ENCODE measurements at regions not wholly inside any gene's neighbourhood (a gene's known extent, or its start where the extent isn't known, plus 50 kb on each side); places are given as distances from the start of the nearest gene placed in this dataset.
"Not testable (repeated sequence)": the region's sequence is repeated elsewhere in the genome, so short reads cannot be mapped to it uniquely, and the experiment has no call there.

DNA sequence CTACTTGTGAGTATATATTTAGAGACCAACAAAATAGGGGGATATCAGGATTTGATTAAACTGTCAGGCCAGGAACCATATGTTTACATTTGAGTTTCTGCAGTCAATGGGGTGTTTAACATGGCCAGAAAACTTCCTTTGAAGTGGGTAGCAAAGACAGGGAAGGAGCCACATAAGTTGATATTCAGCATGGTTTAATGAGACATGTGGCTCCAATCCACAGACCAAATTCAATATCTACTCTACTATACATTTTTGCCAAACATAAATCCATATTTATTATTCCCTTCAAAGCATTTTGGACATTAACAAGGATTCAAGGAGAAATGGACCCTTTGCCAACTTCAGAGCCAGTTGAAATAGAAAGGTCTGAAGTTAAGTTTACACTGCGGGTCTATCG lies 99.8 kb downstream of the TAF11L14 start:
- ATAC-seq (replicated peaks) (no peak), DNase-seq (no peak)
- no peaks in the 10 kb centered on the region for H3K36me3 Mint-ChIP-seq
- no peak overlapping the region for H3K4me3 Mint-ChIP-seq
- no peaks in the 10 kb centered on the region for H3K4me1 Mint-ChIP-seq
- peaks cover 0 to 8% of the 10 kb centered on the region in 2 donors for H3K27me3 Mint-ChIP-seq
- peaks cover 3 to 4% of the 10 kb centered on the region in 2 donors for H3K9me3 Mint-ChIP-seq
- H3K27ac Mint-ChIP-seq, result no peak overlapping the region

DNA sequence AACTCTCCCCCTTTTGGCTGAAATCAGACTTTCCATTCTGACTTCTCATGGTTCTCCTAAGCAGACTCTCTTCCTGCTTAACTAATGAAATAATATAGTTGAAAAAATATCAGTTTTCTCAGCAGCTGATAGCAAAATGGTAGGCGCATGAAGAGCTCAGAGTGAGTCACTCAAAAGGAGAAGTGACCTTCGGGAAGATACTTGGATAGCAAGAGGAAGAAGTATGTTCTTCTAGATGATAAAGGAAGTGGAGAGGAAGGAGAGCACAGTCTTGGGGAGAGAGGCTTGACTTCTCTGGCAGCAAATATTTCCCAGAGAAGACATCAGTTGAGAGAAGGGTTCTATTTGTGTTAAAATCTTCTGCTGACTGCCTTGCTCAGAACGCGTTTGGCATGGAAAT lies 101.5 kb downstream of the TAF11L14 start:
- DNase-seq (no peak), ATAC-seq (replicated peaks) (no peak)
- Mint-ChIP-seq H3K9me3 (peaks cover 3 to 4% of the 10 kb centered on the region in 2 donors), H3K27ac (no peak overlapping the region), H3K4me1 (no peaks in the 10 kb centered on the region), H3K36me3 (no peaks in the 10 kb centered on the region), H3K4me3 (no peak overlapping the region), H3K27me3 (peaks cover 0 to 4% of the 10 kb centered on the region in 2 donors)

DNA sequence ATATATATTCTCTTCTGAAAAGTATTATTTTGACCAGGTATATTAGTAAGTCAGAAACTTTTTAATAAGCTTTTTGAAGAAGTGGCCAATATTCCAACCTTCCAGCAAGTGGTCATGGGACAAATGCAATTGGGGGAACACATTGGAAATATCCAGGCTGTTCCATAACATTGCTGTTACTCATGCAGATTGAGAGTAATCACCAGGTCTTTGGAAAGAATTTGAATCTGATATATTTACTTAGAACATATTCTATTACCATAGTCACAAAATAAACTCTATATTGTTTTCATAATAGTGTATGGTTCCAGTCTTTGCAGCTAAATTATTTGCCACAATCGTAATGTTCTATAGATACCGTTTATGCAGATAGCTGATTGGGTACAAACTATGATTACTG lies 102.8 kb downstream of the TAF11L14 start:
- Mint-ChIP-seq H3K4me1 (no peaks in the 10 kb centered on the region), H3K27me3 (peaks cover 0 to 4% of the 10 kb centered on the region in 2 donors), H3K36me3 (no peaks in the 10 kb centered on the region), H3K27ac (no peak overlapping the region), H3K9me3 (peaks cover 3 to 7% of the 10 kb centered on the region in 2 donors), H3K4me3 (no peak overlapping the region)
- no peak for DNase-seq
- no peak for ATAC-seq (replicated peaks)

DNA sequence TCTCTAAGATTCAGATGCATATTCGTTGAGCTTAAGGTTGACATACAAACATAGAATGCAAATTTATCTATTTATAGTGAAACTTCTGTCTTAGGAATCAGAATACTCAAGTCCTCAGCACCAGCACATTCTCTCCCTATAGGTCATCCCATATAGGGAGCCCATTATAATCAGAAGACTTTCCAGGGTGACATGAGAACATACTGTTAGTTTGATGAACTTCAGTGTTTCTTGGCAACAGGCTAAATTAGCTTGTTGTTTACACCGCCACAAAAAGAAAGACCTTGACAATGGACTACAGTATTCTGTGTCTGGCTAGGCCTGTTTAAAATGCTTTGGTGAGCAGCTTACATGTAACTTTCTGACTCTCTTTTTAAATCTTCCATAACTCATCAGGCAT lies 104.2 kb downstream of the TAF11L14 start:
- ATAC-seq (replicated peaks) (no peak), DNase-seq (no peak)
- Mint-ChIP-seq H3K27me3 (peaks cover 0 to 4% of the 10 kb centered on the region in 2 donors), H3K4me3 (no peak overlapping the region), H3K4me1 (no peaks in the 10 kb centered on the region), H3K9me3 (peaks cover 3 to 7% of the 10 kb centered on the region in 2 donors), H3K27ac (no peak overlapping the region), H3K36me3 (no peaks in the 10 kb centered on the region)

DNA sequence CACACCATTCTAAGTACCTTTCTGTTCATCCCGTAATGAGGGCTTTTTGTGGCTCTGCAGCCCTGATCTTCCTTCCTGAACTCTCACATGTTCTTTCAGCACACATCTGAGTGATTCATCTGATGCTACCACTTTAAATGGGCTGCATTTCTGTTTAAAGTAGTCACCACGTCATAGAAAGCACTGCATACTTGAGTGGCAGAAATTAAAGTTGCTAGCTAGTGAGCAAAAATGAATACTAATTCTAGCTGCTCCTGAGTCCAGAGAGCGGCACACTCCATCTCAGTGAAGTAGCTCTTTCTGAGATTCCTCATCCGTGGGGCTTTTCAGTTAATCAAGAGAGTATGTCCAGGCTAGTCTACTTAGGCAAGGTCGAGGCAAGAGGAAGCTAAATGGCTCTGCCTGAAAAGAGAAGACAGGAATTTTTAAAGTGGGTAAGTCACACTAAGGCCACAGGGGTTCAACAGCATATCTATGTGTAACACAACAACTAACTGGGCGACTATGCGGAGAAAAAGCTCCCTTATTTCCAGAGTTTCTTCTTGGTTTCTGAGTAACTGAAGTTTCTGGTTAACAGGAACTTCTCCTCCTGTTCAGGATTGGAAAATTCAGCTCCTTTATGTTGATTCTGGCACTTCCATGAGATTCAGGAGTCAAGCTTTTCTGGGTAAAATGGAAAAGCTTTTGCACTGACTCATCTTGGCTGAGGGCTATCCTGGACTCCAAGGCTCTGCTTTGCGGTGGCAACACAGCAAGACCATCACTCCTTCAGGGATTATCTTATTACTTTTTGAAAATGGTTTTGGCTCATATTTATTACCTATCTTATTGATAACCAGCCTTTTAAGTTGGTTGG lies 109.5 kb downstream of the TAF11L14 start:
- Mint-ChIP-seq H3K27me3 (no peaks in the 10 kb centered on the region), H3K36me3 (no peaks in the 10 kb centered on the region), H3K4me3 (no peak overlapping the region), H3K27ac (no peak overlapping the region), H3K4me1 (no peaks in the 10 kb centered on the region), H3K9me3 (peaks cover 0 to 3% of the 10 kb centered on the region in 2 donors)
- DNase-seq, result no peak
- ATAC-seq (replicated peaks), result no peak

DNA sequence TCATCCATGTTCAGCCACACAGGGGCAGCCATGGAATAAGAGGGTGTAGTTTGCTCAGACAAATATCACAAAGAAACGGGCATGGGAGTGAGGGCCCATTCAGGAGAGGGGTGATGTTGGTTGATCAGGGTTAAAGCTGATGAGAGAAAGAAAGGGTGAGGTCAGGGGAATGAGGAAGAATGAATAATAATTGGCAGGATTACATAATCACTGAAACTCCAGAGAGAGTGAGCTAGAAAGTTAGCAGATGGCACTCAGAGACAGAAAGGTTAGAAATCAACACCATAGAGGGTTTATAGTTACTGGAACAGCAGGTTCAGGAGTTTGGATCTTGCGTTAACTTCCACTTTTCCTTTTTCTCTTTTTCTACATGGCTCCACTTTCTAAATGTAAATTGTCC lies 113.9 kb downstream of the TAF11L14 start:
- Mint-ChIP-seq H3K36me3 (no peaks in the 10 kb centered on the region), H3K4me3 (no peak overlapping the region), H3K27ac (no peak overlapping the region), H3K9me3 (no peaks in the 10 kb centered on the region), H3K27me3 (no peaks in the 10 kb centered on the region), H3K4me1 (no peaks in the 10 kb centered on the region)
- ATAC-seq (replicated peaks), result no peak
- DNase-seq, result no peak

DNA sequence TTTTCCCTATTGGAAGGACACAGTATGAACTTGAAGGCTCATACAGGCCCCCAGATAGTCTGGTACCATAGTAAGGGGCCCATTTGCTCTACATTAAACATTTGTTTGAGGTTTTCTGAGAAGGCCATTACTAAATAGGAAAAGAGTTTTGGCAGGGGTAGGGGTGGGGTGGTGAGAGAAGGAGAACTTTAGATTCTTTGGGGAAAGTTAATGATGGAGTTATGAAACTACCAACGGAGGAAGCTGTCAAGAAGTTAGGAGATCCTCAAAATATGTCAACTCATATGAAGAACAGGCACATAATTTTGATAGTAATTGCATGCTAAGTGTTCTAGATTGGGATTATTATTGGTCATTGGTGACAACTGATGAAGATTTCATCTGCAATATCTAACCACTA lies 114.7 kb downstream of the TAF11L14 start:
- no peaks in the 10 kb centered on the region for H3K27me3 Mint-ChIP-seq
- no peaks in the 10 kb centered on the region for H3K9me3 Mint-ChIP-seq
- DNase-seq (no peak), ATAC-seq (replicated peaks) (no peak)
- H3K4me3 Mint-ChIP-seq, result no peak overlapping the region
- H3K27ac Mint-ChIP-seq, result no peak overlapping the region
- no peaks in the 10 kb centered on the region for H3K4me1 Mint-ChIP-seq
- no peaks in the 10 kb centered on the region for H3K36me3 Mint-ChIP-seq

DNA sequence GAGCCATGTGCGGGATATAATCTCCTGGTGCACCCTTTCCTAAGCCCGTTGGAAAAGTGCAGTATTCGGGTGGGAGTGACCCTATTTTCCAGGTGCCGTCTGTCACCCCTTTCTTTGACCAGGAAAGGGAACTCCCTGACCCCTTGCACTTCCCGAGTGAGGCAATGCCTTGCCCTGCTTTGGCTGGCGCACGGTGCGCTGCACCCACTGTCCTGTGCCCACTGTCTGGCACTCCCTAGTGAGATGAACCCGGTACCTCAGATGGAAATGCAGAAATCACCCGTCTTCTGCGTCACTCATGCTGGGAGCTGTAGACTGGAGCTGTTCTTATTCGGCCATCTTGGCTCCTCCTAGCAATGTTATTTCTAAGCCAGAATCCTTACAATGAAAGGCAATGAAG lies 121.1 kb downstream of the TAF11L14 start:
- H3K9me3 Mint-ChIP-seq; DNase-seq; H3K27ac Mint-ChIP-seq; H3K36me3 Mint-ChIP-seq; H3K4me3 Mint-ChIP-seq; ATAC-seq (replicated peaks); H3K4me1 Mint-ChIP-seq: not testable (repeated sequence)
- H3K27me3 Mint-ChIP-seq, result peaks cover 10 to 14% of the 10 kb centered on the region in 2 donors

DNA sequence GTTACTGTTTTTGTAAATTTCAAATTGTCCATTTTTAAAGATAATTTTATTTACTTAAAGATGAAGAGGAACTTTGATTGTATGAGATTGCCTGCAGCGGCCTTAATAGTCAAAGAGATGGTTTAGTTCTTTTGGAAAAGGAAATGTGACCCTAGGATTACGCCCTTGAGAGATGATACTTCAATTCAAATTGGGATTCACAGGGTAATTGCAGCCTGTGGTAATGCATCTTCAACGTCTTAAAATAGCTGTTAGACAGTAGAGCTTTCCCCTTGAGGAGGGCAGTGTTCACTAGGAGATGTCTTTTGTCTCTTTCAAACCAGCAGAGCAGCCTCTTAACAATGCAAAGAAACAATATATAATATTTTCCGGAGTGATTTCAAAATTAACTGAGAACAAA lies 127.1 kb downstream of the TAF11L14 start:
- Mint-ChIP-seq H3K27ac (no peak overlapping the region), H3K36me3 (no peaks in the 10 kb centered on the region), H3K9me3 (peaks cover 0 to under 1% of the 10 kb centered on the region in 2 donors), H3K4me3 (no peak overlapping the region), H3K27me3 (peaks cover 4 to 11% of the 10 kb centered on the region in 2 donors), H3K4me1 (no peaks in the 10 kb centered on the region)
- no peak for ATAC-seq (replicated peaks)
- no peak for DNase-seq

DNA sequence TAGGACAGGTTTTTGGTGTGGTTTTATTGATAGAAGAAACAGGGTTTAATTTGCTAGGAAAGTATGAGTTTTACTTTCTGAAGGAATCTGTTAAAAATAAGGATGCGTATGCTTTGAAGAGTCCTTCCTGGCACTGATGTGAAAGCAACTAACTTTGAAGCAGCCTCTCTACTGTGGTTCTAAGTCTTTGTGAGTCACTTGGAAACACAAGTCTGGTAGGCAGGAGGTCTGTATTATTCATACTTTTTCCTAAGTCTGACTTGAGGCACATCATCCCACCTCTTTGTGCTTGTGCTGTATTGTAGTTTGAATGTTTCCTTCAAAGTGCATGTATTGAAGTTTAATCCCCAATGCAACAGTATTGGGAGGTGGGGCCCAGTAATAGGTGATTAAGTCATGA lies 129.0 kb downstream of the TAF11L14 start:
- DNase-seq (no peak), ATAC-seq (replicated peaks) (no peak)
- Mint-ChIP-seq H3K4me1 (no peaks in the 10 kb centered on the region), H3K27ac (no peak overlapping the region), H3K36me3 (no peaks in the 10 kb centered on the region), H3K27me3 (peaks cover 0 to 4% of the 10 kb centered on the region in 2 donors), H3K4me3 (no peak overlapping the region), H3K9me3 (peaks cover 0 to 1% of the 10 kb centered on the region in 2 donors)

DNA sequence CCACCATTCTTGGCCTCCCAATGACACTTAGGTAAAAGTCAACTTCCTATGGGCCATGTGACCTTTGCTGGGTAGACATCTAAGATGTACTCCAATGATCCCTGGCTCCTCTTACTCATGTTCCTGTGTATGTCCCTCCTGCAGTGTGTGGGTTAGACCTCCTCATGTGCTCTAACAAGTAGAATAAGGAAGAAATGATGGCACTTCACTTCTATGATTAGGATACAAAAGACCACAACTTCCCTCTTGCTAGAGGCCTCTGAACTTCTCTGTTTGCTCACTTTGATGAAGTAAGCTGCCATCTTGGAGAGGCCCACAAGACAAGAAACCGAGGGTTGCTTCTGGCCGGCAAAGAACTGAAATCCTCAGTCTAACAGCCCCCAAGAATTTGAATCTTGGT lies 131.8 kb downstream of the TAF11L14 start:
- Mint-ChIP-seq H3K4me1 (no peaks in the 10 kb centered on the region), H3K36me3 (no peaks in the 10 kb centered on the region), H3K27ac (no peak overlapping the region), H3K4me3 (no peak overlapping the region), H3K9me3 (peaks cover 0 to 1% of the 10 kb centered on the region in 2 donors), H3K27me3 (no peaks in the 10 kb centered on the region)
- ATAC-seq (replicated peaks), result no peak
- DNase-seq, result no peak

DNA sequence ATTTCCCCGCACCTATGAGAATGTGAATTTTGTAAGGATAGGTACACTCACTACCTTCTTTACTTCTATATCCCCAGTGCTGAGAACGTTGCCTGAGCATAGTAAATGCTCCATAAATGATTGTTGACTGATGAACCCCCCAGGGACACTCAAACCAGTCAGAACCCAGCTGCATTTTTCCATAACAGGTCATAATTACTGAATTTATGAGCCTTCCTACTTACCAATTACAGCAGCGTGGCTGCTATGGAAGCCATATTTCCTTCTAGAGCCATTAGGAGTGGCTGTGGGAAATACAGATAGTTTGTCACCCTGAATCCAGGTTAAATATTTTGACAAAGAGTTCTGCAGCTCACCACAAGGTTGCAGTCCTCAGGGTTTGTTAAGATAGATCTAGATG lies 135.0 kb downstream of the TAF11L14 start:
- Mint-ChIP-seq H3K4me1 (no peaks in the 10 kb centered on the region), H3K27me3 (no peaks in the 10 kb centered on the region), H3K27ac (no peak overlapping the region), H3K9me3 (peaks cover 0 to 3% of the 10 kb centered on the region in 2 donors), H3K4me3 (no peak overlapping the region), H3K36me3 (no peaks in the 10 kb centered on the region)
- no peak for ATAC-seq (replicated peaks)
- no peak for DNase-seq

DNA sequence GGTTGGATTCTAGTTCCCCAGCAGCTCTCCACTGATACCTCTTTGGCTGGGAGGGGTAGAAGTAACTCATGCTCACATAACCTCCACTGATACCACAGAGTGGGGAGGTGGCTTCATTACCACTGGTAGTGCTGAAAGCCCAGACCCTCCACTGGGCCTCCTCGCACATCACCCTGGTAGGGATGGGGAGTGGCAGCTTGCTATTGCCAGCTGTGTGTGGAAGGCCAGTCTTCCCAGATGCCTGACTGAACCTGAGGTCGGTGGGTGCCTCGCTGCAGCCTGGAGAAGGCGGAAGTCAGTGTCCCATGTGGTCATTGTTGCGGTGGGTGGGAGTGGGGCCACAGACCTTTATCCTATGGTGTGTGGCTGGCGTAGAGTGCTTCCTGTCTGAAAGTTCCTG lies 138.0 kb downstream of the TAF11L14 start:
- ATAC-seq (replicated peaks) (no peak), DNase-seq (no peak)
- no peak overlapping the region for H3K4me3 Mint-ChIP-seq
- H3K27ac Mint-ChIP-seq, result no peak overlapping the region
- H3K36me3 Mint-ChIP-seq, result no peaks in the 10 kb centered on the region
- H3K4me1 Mint-ChIP-seq, result no peaks in the 10 kb centered on the region
- peaks cover 0 to 1% of the 10 kb centered on the region in 2 donors for H3K9me3 Mint-ChIP-seq
- no peaks in the 10 kb centered on the region for H3K27me3 Mint-ChIP-seq

DNA sequence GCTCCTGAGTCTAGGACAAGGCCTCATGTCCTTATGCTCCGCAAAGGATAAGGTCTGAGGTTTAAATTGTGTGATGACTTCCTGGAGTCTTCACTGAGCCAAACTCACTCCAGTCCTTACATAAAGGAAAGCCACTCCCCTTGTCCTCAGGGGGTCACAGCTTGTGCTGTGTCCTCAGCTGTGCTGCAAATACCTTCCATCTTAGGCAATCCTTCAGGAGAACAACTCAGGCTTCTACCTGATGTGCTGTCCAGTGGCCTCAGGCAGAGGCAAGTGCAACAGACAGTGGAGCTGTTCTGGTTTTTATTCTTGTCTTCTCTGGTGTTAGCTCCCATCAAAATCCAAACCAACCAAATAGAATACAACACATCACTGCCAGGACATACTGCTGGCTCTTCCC lies 151.5 kb downstream of the TAF11L14 start:
- Mint-ChIP-seq H3K36me3 (no peaks in the 10 kb centered on the region), H3K4me1 (no peaks in the 10 kb centered on the region), H3K27me3 (peaks cover 0 to 6% of the 10 kb centered on the region in 2 donors), H3K27ac (no peak overlapping the region), H3K4me3 (no peak overlapping the region), H3K9me3 (no peaks in the 10 kb centered on the region)
- ATAC-seq (replicated peaks), result no peak
- no peak for DNase-seq

DNA sequence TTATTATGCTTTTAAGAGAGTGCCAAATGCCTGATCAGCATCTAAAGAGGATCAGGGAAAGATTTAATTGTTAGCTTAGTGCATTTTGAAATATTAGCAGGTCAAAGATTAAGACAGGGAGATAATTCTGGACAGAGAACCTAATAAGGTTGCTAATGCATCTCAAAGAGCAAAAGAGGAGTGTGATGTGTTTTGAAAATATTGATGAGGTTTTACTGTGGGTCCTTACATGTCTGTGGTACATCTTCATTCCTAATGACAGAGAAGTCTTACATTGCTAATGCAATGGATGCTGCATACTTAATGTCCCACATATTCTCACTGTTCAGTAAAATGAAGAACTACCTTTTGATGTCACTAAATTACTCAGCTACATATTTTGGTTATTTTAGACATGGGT lies 154.1 kb downstream of the TAF11L14 start:
- ATAC-seq (replicated peaks) (no peak), DNase-seq (no peak)
- no peaks in the 10 kb centered on the region for H3K36me3 Mint-ChIP-seq
- no peaks in the 10 kb centered on the region for H3K9me3 Mint-ChIP-seq
- peaks cover 0 to 6% of the 10 kb centered on the region in 2 donors for H3K27me3 Mint-ChIP-seq
- H3K4me1 Mint-ChIP-seq, result no peaks in the 10 kb centered on the region
- no peak overlapping the region for H3K27ac Mint-ChIP-seq
- no peak overlapping the region for H3K4me3 Mint-ChIP-seq
